SK-N-SH treated with all-trans-retinoic acid at 6 μM for 48 hours (cell line): ENCODE measurements at regions not wholly inside any gene's neighbourhood (a gene's known extent, or its start where the extent isn't known, plus 50 kb on each side); places are given as distances from the start of the nearest gene placed in this dataset.

Experiments
- ARNTL ChIP-seq: fragments of 450-650 bp; formaldehyde crosslinking; IDR thresholded peaks from 2 replicates; pipeline ENCODE4 v1.5.0; 2020; ENCODE audit warnings: low read depth, mild to moderate bottlenecking, moderate library complexity, borderline replicate concordance
- BACH2 ChIP-seq: fragments of 250-450 bp; sonication (Bioruptor Pico); IDR thresholded peaks from 2 replicates; pipeline ENCODE4 v1.9.0; 2021; ENCODE audit warnings: mild to moderate bottlenecking, borderline replicate concordance
- CSDC2 ChIP-seq: fragments of 250-450 bp; sonication (Bioruptor Pico); IDR thresholded peaks from 2 replicates; pipeline ENCODE4 v1.5.0; 2020; ENCODE audit warnings: mild to moderate bottlenecking, moderate library complexity
- RARB ChIP-seq: fragments of 250-450 bp; sonication (Bioruptor Pico); IDR thresholded peaks from 2 replicates; pipeline ENCODE4 v1.8.0; 2021; ENCODE audit warnings: mild to moderate bottlenecking, moderate library complexity
- TOX ChIP-seq: fragments of 250-450 bp; sonication (Bioruptor Pico); IDR thresholded peaks from 2 replicates; pipeline ENCODE4 v1.8.0; 2021; ENCODE audit warnings: mild to moderate bottlenecking, moderate library complexity, borderline replicate concordance
- ZC3H10 ChIP-seq: fragments of 250-450 bp; sonication (Bioruptor Pico); IDR thresholded peaks from 2 replicates; pipeline ENCODE4 v1.5.1; 2021; ENCODE audit warnings: mild to moderate bottlenecking, moderate library complexity
- ZFP3 ChIP-seq: fragments of 250-450 bp; sonication (Bioruptor Pico); IDR thresholded peaks from 2 replicates; pipeline ENCODE4 v1.5.0; 2020; ENCODE audit warnings: mild to moderate bottlenecking, moderate library complexity
- ZFP30 ChIP-seq: fragments of 450-650 bp; formaldehyde crosslinking; IDR thresholded peaks from 2 replicates; pipeline ENCODE4 v1.5.0; 2022; ENCODE audit warnings: mild to moderate bottlenecking, moderate library complexity
- ZNF8 ChIP-seq: fragments of 450-650 bp; formaldehyde crosslinking; IDR thresholded peaks from 2 replicates; pipeline ENCODE4 v1.5.0; 2020; ENCODE audit warnings: mild to moderate bottlenecking, moderate library complexity
- TF ChIP-seq, protein P1 (sequence below): fragments of 250-450 bp; sonication (Bioruptor Pico); IDR thresholded peaks from 2 replicates; pipeline ENCODE4 v1.8.0; 2020; ENCODE audit warnings: mild to moderate bottlenecking, moderate library complexity, borderline replicate concordance
- TF ChIP-seq, protein P2 (sequence below): fragments of 250-450 bp; sonication (Bioruptor Pico); IDR thresholded peaks from 2 replicates; pipeline ENCODE4 v1.5.1; 2020; ENCODE audit warnings: low read depth, mild to moderate bottlenecking, moderate library complexity
- TF ChIP-seq, protein P3 (sequence below): fragments of 250-450 bp; sonication (Bioruptor Pico); IDR thresholded peaks from 2 replicates; pipeline ENCODE4 v1.5.1; 2021; ENCODE audit warnings: mild to moderate bottlenecking, moderate library complexity

DNA sequence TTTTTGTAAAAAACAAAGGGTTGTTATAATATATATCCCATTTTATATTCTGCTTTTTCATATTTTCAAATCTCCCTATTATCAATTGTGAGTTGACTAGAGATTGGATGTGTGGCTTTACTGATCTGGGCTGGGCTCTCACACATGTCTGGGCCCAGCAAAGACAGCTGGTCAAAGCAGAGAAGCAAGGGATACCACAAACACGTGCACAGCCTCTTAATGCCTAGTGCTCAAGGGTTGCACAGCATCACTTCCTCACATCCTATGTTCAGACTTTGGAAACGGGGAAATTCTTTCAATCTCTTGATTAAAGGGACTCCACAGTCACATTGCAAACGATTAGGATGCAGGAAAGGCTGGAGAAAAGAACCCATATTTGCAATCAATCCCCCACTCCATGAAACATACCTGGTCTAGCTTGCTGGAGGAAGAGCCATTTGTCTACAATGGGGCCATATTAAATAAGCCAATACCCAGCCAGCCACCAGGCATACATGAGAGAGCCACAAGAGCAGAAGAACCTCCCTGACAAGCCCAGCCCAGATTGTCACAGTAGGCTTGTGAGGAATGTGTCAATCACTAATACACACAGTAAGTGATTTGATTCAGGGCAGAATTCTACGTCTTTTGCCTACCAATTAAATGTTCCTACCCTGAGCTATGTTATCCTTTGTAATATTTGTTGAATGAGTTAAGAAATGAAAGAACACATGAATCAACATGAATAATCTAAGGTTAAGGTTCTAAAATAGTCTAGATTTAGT is 431.2 kb downstream of the TNS3 start:
- TF ChIP-seq, protein P1, sequence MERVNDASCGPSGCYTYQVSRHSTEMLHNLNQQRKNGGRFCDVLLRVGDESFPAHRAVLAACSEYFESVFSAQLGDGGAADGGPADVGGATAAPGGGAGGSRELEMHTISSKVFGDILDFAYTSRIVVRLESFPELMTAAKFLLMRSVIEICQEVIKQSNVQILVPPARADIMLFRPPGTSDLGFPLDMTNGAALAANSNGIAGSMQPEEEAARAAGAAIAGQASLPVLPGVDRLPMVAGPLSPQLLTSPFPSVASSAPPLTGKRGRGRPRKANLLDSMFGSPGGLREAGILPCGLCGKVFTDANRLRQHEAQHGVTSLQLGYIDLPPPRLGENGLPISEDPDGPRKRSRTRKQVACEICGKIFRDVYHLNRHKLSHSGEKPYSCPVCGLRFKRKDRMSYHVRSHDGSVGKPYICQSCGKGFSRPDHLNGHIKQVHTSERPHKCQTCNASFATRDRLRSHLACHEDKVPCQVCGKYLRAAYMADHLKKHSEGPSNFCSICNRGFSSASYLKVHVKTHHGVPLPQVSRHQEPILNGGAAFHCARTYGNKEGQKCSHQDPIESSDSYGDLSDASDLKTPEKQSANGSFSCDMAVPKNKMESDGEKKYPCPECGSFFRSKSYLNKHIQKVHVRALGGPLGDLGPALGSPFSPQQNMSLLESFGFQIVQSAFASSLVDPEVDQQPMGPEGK (CRISPR knock-in tag): no peak
- TF ChIP-seq TOX: no peak
- TF ChIP-seq, protein P2, sequence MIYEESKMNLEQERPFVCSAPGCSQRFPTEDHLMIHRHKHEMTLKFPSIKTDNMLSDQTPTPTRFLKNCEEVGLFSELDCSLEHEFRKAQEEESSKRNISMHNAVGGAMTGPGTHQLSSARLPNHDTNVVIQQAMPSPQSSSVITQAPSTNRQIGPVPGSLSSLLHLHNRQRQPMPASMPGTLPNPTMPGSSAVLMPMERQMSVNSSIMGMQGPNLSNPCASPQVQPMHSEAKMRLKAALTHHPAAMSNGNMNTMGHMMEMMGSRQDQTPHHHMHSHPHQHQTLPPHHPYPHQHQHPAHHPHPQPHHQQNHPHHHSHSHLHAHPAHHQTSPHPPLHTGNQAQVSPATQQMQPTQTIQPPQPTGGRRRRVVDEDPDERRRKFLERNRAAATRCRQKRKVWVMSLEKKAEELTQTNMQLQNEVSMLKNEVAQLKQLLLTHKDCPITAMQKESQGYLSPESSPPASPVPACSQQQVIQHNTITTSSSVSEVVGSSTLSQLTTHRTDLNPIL (CRISPR knock-in tag): no peak
- no peak for TF ChIP-seq ZFP3 (CRISPR knock-in tag)
- TF ChIP-seq ZFP30 (CRISPR knock-in tag): no peak
- no peak for TF ChIP-seq RARB
- no peak for TF ChIP-seq ZNF8 (CRISPR knock-in tag)
- TF ChIP-seq, protein P3, sequence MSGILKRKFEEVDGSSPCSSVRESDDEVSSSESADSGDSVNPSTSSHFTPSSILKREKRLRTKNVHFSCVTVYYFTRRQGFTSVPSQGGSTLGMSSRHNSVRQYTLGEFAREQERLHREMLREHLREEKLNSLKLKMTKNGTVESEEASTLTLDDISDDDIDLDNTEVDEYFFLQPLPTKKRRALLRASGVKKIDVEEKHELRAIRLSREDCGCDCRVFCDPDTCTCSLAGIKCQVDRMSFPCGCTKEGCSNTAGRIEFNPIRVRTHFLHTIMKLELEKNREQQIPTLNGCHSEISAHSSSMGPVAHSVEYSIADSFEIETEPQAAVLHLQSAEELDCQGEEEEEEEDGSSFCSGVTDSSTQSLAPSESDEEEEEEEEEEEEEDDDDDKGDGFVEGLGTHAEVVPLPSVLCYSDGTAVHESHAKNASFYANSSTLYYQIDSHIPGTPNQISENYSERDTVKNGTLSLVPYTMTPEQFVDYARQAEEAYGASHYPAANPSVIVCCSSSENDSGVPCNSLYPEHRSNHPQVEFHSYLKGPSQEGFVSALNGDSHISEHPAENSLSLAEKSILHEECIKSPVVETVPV (CRISPR knock-in tag): no peak
- TF ChIP-seq ZC3H10 (CRISPR knock-in tag): no peak
- TF ChIP-seq BACH2 (CRISPR knock-in tag): no peak
- no peak for TF ChIP-seq ARNTL
- no peak for TF ChIP-seq CSDC2 (CRISPR knock-in tag)
